ENCODE measurements at regions not wholly inside any gene's neighbourhood (a gene's known extent, or its start where the extent isn't known, plus 50 kb on each side); places are given as distances from the start of the nearest gene placed in this dataset.

DNA sequence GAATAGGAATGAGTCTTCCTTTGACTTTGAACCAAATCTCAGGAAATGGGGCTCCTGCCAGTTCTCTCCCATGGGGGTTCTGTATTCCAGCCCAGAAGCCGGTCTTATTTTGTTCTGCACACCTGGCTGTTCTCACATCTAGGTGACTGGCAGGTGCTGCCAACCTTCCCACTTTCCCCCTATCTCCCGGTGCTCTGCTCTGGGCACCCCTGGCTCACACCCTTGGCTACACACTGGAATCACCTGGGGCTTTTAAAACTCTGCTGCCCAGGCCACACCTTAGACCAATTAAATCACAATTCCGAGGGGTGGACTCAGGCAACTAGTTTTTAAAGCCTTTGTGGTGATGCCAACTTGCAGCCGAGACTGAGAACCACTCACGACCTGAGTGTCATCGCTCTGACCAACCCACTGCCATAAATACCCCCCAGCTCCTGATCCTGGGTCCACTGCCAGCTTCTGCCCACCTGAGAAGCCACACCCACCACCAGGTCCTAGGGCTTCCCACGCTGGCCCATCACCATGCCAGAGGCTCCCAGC, 69.2 kb downstream of the KCNF1 start:
- TF ChIP-seq CTCF (IDR thresholded peaks at IDR 0.05): no peak
- H3K27me3 ChIP-seq (ENCODE audit: control insufficient read depth, insufficient read depth, low read length): no peaks in the 10 kb centered on the region
- no peaks in the 10 kb centered on the region for H3K4me1 ChIP-seq

GRCh38 chr2:10981451-10981850, 69.7 kb downstream of the KCNF1 start:
- TF ChIP-seq CTCF (IDR thresholded peaks at IDR 0.05): no peak
- Histone ChIP-seq H3K9me3 (ENCODE audit: control insufficient read depth, low read length) (no peaks in the 10 kb centered on the region), H3K27me3 (ENCODE audit: control insufficient read depth, insufficient read depth, low read length) (no peaks in the 10 kb centered on the region), H3K4me1 (no peaks in the 10 kb centered on the region), H3K27ac (no peak overlapping the region), H3K36me3 (ENCODE audit: control insufficient read depth, insufficient read depth, low read length) (no peaks in the 10 kb centered on the region), H3K9ac (no peak overlapping the region), H3K4me3 (ENCODE audit: low read depth, low read length) (no peak overlapping the region), H3K4me2 (ENCODE audit: low read length) (no peak overlapping the region), H3K79me2 (no peaks in the 10 kb centered on the region), H2AFZ (no peak overlapping the region)

More for the DNA sequence above, 69.2 kb downstream of the KCNF1 start:
- Histone ChIP-seq H3K4me3 (ENCODE audit: low read depth, low read length) (no peak overlapping the region), H3K27ac (no peak overlapping the region), H3K9me3 (ENCODE audit: control insufficient read depth, low read length) (no peaks in the 10 kb centered on the region), H3K9ac (no peak overlapping the region), H3K36me3 (ENCODE audit: control insufficient read depth, insufficient read depth, low read length) (no peaks in the 10 kb centered on the region), H2AFZ (no peak overlapping the region), H3K79me2 (no peaks in the 10 kb centered on the region), H3K4me2 (ENCODE audit: low read length) (no peak overlapping the region)

GRCh38 chr2:10981941-10982431, 70.3 kb downstream of the KCNF1 start:
- Histone ChIP-seq H3K4me3 (ENCODE audit: low read depth, low read length) (no peak overlapping the region), H2AFZ (no peak overlapping the region), H3K9ac (no peak overlapping the region), H3K4me1 (no peaks in the 10 kb centered on the region), H3K4me2 (ENCODE audit: low read length) (no peak overlapping the region), H3K36me3 (ENCODE audit: control insufficient read depth, insufficient read depth, low read length) (no peaks in the 10 kb centered on the region), H3K27me3 (ENCODE audit: control insufficient read depth, insufficient read depth, low read length) (no peaks in the 10 kb centered on the region), H3K9me3 (ENCODE audit: control insufficient read depth, low read length) (no peaks in the 10 kb centered on the region), H3K79me2 (no peaks in the 10 kb centered on the region), H3K27ac (no peak overlapping the region)
- no peak for TF ChIP-seq CTCF (IDR thresholded peaks at IDR 0.05)

DNA sequence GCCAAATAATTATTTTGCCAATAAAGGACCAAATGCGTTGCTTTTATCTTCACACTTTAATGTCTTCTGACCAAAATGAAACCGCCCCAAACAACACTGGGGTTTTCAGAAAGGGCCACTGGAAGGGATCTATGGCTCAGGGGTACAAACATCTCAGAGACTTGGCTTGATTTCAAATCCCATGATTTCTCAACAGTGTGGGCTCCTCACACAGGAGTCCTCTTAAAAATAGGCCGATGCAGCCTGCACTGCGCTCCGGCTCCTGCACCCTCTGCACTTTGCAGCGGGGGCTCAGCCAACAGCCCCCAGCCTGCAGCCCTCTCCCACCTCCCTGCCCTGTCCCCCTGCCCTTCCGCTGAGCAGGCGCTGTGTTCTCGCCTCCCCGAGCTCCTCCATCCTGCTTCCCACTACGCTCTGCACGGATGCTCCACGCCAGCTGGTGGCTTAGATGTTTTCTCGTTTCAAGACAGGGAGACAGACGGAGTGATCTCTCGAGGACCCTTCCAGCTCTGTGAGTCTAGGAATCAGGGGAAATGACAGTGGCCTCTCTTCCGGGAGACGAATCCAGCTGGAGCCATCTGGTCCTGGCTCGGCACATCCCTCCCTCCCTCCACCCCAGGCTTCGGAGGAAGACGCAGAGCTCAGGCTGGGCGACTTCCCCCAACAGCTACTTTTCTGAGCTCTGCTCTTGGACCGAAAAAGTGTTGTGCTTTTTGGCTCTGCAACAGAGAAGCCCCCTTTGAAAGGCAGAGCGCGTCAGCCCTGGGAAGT, 71.4 kb downstream of the KCNF1 start:
- no peaks in the 10 kb centered on the region for H3K9me3 ChIP-seq (ENCODE audit: control insufficient read depth, low read length)
- no peaks in the 10 kb centered on the region for H3K79me2 ChIP-seq
- H3K4me2 ChIP-seq (ENCODE audit: low read length): no peak overlapping the region
- no peak overlapping the region for H3K4me3 ChIP-seq (ENCODE audit: low read depth, low read length)
- TF ChIP-seq CTCF (IDR thresholded peaks at IDR 0.05): no peak
- H2AFZ ChIP-seq: no peak overlapping the region
- H3K27ac ChIP-seq: no peak overlapping the region
- no peaks in the 10 kb centered on the region for H3K36me3 ChIP-seq (ENCODE audit: control insufficient read depth, insufficient read depth, low read length)
- no peak overlapping the region for H3K9ac ChIP-seq
- no peaks in the 10 kb centered on the region for H3K27me3 ChIP-seq (ENCODE audit: control insufficient read depth, insufficient read depth, low read length)
- no peaks in the 10 kb centered on the region for H3K4me1 ChIP-seq
